ENCODE measurements at regions not wholly inside any gene's neighbourhood (a gene's known extent, or its start where the extent isn't known, plus 50 kb on each side); places are given as distances from the start of the nearest gene placed in this dataset.

GRCh38 chr15:101540480-101541239 is 51.2 kb upstream of the PCSK6 start:
- Histone ChIP-seq H3K36me3 (no peaks in the 10 kb centered on the region), H3K4me1 (no peaks in the 10 kb centered on the region), H3K9me3 (no peaks in the 10 kb centered on the region), H3K4me3 (no peak overlapping the region), H3K27ac (no peak overlapping the region), H3K27me3 (peaks cover 0 to 30% (median 0%) of the 10 kb centered on the region in 4 donors)
- intact Hi-C loops (cut with DNase I) = no loop called here
- no peak for TF ChIP-seq POLR2A (IDR thresholded peaks at IDR 0.05)
- no peak for TF ChIP-seq CTCF (IDR thresholded peaks at IDR 0.05)
- no peak for DNase-seq
- 75 to 80% methylated on average over 5 to 9 of the region's 10 CpGs for WGBS, 2 donors

- Histone ChIP-seq H3K36me3 (no peaks in the 10 kb centered on the region), H3K27me3 (peaks cover 0 to 29% (median 0%) of the 10 kb centered on the region in 4 donors), H3K9me3 (no peaks in the 10 kb centered on the region), H3K27ac (no peak overlapping the region), H3K4me1 (no peaks in the 10 kb centered on the region), H3K4me3 (no peak overlapping the region)
- no peak for DNase-seq
- TF ChIP-seq POLR2A (IDR thresholded peaks at IDR 0.05) = no peak
- TF ChIP-seq CTCF (IDR thresholded peaks at IDR 0.05) = no peak
- WGBS, 2 donors = 74 to 86% methylated on average over 6 to 7 of the region's 7 CpGs
- intact Hi-C loops (cut with DNase I) = no loop called here
Measured at GRCh38 chr15:101539930-101540329, 50.4 kb upstream of the PCSK6 start.

- intact Hi-C loops (cut with DNase I) = no loop called here
- H3K4me3 ChIP-seq = no peak overlapping the region
- H3K27ac ChIP-seq = no peak overlapping the region
- H3K36me3 ChIP-seq = no peaks in the 10 kb centered on the region
- no peak for TF ChIP-seq POLR2A (IDR thresholded peaks at IDR 0.05)
- 81 to 85% methylated on average over 13 of the region's 13 CpGs for WGBS, 2 donors
- H3K9me3 ChIP-seq = no peaks in the 10 kb centered on the region
- H3K4me1 ChIP-seq = no peaks in the 10 kb centered on the region
- H3K27me3 ChIP-seq = peaks cover 0 to 24% (median 0%) of the 10 kb centered on the region in 4 donors
- DNase-seq = no peak
Measured at GRCh38 chr15:101539492-101539891, 50.0 kb upstream of the PCSK6 start.

Data from esophagus squamous epithelium (tissue), 5 donors.